H1 (cell line): ENCODE measurements at regions not wholly inside any gene's neighbourhood (a gene's known extent, or its start where the extent isn't known, plus 50 kb on each side); places are given as distances from the start of the nearest gene placed in this dataset.

ENCODE experiments used
- CTCF ChIA-PET: fragments of 300-600 bp; sonication (Branson Sonifier 250); formaldehyde crosslinking; loops from one replicate; lab custom pipeline; 2021; ENCODE audit not compliant: partially characterized antibody; lab: Charles Lee
- POLR2A ChIA-PET: fragments of 300-600 bp; sonication (Branson Sonifier 250); formaldehyde crosslinking; loops from one replicate; lab custom pipeline; 2021; ENCODE audit warnings: inconsistent platforms; ENCODE audit not compliant: partially characterized antibody; lab: Charles Lee
- DNase-seq, 2 experiments: peaks; one replicate each; pipeline versions ENCODE4 v3.0.0 to v3.0.0-alpha.2; 2010 to 2022; ENCODE audit warnings: low spot score in 2 of 2, low read depth in 1 of 2, mixed read lengths in 1 of 2
- FAIRE-seq: peaks from 2 replicates; lab custom pipeline; 2011; peaks lifted over from hg19 to GRCh38; lab: Jason Lieb, UNC
- H2AFZ ChIP-seq: 2 replicates; pipeline ENCODE4 v1.8.1; 2012; ENCODE audit warnings: low read length, inconsistent platforms
- H2AK5ac ChIP-seq: 2 replicates; pipeline ENCODE4 v1.6.1; 2013; ENCODE audit warnings: low read depth, low read length
- H2BK120ac ChIP-seq: replicated peaks from 2 replicates; pipeline ENCODE3; 2013; ENCODE audit warnings: low read depth, low read length, inconsistent platforms
- H2BK12ac ChIP-seq: 2 replicates; pipeline ENCODE4 v1.6.1; 2013; ENCODE audit warnings: low read depth, low read length
- H2BK15ac ChIP-seq: 2 replicates; pipeline ENCODE4 v1.6.1; 2013; ENCODE audit warnings: low read length
- H2BK20ac ChIP-seq: 2 replicates; pipeline ENCODE4 v1.6.1; 2013; ENCODE audit warnings: low read length
- H2BK5ac ChIP-seq: 2 replicates; pipeline ENCODE4 v1.6.1; 2013; ENCODE audit warnings: low read depth, low read length
- H3K14ac ChIP-seq: 2 replicates; pipeline ENCODE4 v1.6.1; 2013; ENCODE audit warnings: inconsistent platforms; ENCODE audit not compliant: insufficient read length
- H3K18ac ChIP-seq: 2 replicates; pipeline ENCODE4 v1.6.1; 2013; ENCODE audit warnings: low read length; ENCODE audit errors: extremely low read depth
- H3K23ac ChIP-seq: 2 replicates; pipeline ENCODE4 v1.6.1; 2013; ENCODE audit warnings: inconsistent platforms; ENCODE audit not compliant: insufficient read length
- H3K23me2 ChIP-seq: 2 replicates; pipeline ENCODE4 v1.6.1; 2013; ENCODE audit warnings: low read depth, low read length
- H3K27ac ChIP-seq: 2 replicates; pipeline ENCODE4 v1.6.1; 2011; ENCODE audit warnings: low read depth, low read length, inconsistent platforms
- H3K27me3 ChIP-seq, 4 experiments: replicated peaks in 1 of 4; 1 replicate in 1 of 4; 2 replicates in 3 of 4; pipeline versions ENCODE4 v1.6.1 to v1.8.1; 2011 to 2013; ENCODE audit warnings: low read length in 3 of 4, mild to moderate bottlenecking in 3 of 4, inconsistent platforms in 2 of 4, mixed read lengths in 2 of 4, moderate library complexity in 1 of 4; ENCODE audit not compliant: control insufficient read depth in 3 of 4, insufficient read depth in 3 of 4; ENCODE audit errors: extremely low read depth in 1 of 4
- H3K36me3 ChIP-seq, 4 experiments: 2 replicates each; pipeline versions ENCODE4 v1.6.1 to v1.8.1; 2011 to 2013; ENCODE audit warnings: mild to moderate bottlenecking in 4 of 4, low read length in 3 of 4, moderate library complexity in 2 of 4, control low read depth in 1 of 4, inconsistent platforms in 1 of 4; ENCODE audit not compliant: insufficient read depth in 4 of 4, control insufficient read depth in 2 of 4
- H3K4ac ChIP-seq: replicated peaks from 2 replicates; pipeline ENCODE3; 2013; ENCODE audit warnings: low read length, low read depth, mixed read lengths, inconsistent platforms; ENCODE audit not compliant: insufficient read length
- H3K4me1 ChIP-seq, 4 experiments: replicated peaks in 1 of 4; 1 replicate in 1 of 4; 2 replicates in 3 of 4; pipeline versions ENCODE4 v1.6.1 to v1.8.1; 2011 to 2013; ENCODE audit warnings: low read length in 3 of 4, inconsistent platforms in 2 of 4, mixed read lengths in 1 of 4; ENCODE audit not compliant: insufficient read depth in 4 of 4, control insufficient read depth in 3 of 4
- H3K4me2 ChIP-seq, 2 experiments: 2 replicates each; pipeline versions ENCODE4 v1.6.1 to v1.8.1; 2011 to 2013; ENCODE audit warnings: low read depth in 2 of 2, low read length in 2 of 2, control low read depth in 1 of 2, inconsistent platforms in 1 of 2, mild to moderate bottlenecking in 1 of 2; ENCODE audit not compliant: insufficient read depth in 1 of 2
- H3K4me3 ChIP-seq, 4 experiments: fragments of 200-600, 300-600 bp in 1 of 4; sonication (generic), shearing (Covaris generic), sonication (Bioruptor Twin) in 1 of 4; 2 replicates each; pipeline versions ENCODE4 v1.5.1 to v1.8.1; 2011 to 2016; ENCODE audit warnings: low read length in 4 of 4, low read depth in 3 of 4, control low read depth in 2 of 4, inconsistent platforms in 2 of 4, mild to moderate bottlenecking in 2 of 4, mixed read lengths in 1 of 4, moderate library complexity in 1 of 4; ENCODE audit not compliant: insufficient read depth in 2 of 4; ENCODE audit errors: extremely low read depth in 1 of 4
- H3K56ac ChIP-seq: replicated peaks from 2 replicates; pipeline ENCODE3; 2013; ENCODE audit warnings: low read depth, mild to moderate bottlenecking, mixed read lengths, low read length, inconsistent platforms; ENCODE audit not compliant: insufficient read length
- H3K79me1 ChIP-seq: 2 replicates; pipeline ENCODE4 v1.6.1; 2013; ENCODE audit warnings: low read depth, low read length, control low read depth
- H3K79me2 ChIP-seq, 2 experiments: 2 replicates each; pipeline versions ENCODE4 v1.6.1 to v1.8.1; 2012 to 2013; ENCODE audit warnings: low read length in 2 of 2, mild to moderate bottlenecking in 2 of 2, inconsistent platforms in 1 of 2; ENCODE audit not compliant: insufficient read depth in 2 of 2, control insufficient read depth in 1 of 2
- H3K9ac ChIP-seq, 4 experiments: replicated peaks in 1 of 4; 1 replicate in 1 of 4; 2 replicates in 3 of 4; pipeline versions ENCODE4 v1.6.1 to v1.8.1; 2011 to 2013; ENCODE audit warnings: low read depth in 3 of 4, low read length in 3 of 4, control low read depth in 2 of 4, mild to moderate bottlenecking in 2 of 4, moderate library complexity in 2 of 4, inconsistent platforms in 1 of 4; ENCODE audit errors: extremely low read depth in 1 of 4
- H3K9me3 ChIP-seq, 2 experiments: 2 replicates each; pipeline versions ENCODE4 v1.6.1 to v1.8.1; 2012 to 2013; ENCODE audit warnings: mild to moderate bottlenecking in 2 of 2, moderate library complexity in 2 of 2, control low read depth in 1 of 2, inconsistent platforms in 1 of 2, low read depth in 1 of 2, low read length in 1 of 2, mixed read lengths in 1 of 2; ENCODE audit not compliant: insufficient read depth in 2 of 2
- H4K20me1 ChIP-seq, 2 experiments: replicated peaks in 1 of 2; 2 replicates each; pipeline versions ENCODE3 to v1.8.1; 2011 to 2013; ENCODE audit warnings: inconsistent platforms in 2 of 2, low read length in 2 of 2, mild to moderate bottlenecking in 1 of 2; ENCODE audit not compliant: insufficient read depth in 2 of 2, control insufficient read depth in 1 of 2
- H4K5ac ChIP-seq: 2 replicates; pipeline ENCODE4 v1.6.1; 2013; ENCODE audit warnings: low read length, low read depth, mixed read lengths, inconsistent platforms; ENCODE audit not compliant: insufficient read length
- H4K8ac ChIP-seq: 2 replicates; pipeline ENCODE4 v1.8.0; 2013; ENCODE audit warnings: mild to moderate bottlenecking, moderate library complexity, low read length, inconsistent platforms; ENCODE audit not compliant: insufficient read depth; ENCODE audit errors: extremely low read depth
- H4K91ac ChIP-seq: replicated peaks from 2 replicates; pipeline ENCODE3; 2013; ENCODE audit warnings: low read length, mixed read lengths, inconsistent platforms; ENCODE audit not compliant: insufficient read length
- BRCA1 ChIP-seq: IDR thresholded peaks from 2 replicates; pipeline ENCODE4 v1.6.1; 2012; ENCODE audit warnings: low read depth, low read length, improper control_type of control experiment
- CEBPB ChIP-seq: IDR thresholded peaks from 2 replicates; pipeline ENCODE4 v1.6.1; 2012; ENCODE audit warnings: low read depth, low read length
- HDAC6 ChIP-seq: IDR thresholded peaks from one replicate; pipeline ENCODE4 v1.7.1; 2012; ENCODE audit warnings: low read depth, mild to moderate bottlenecking, inconsistent platforms, low read length, moderate library complexity
- MAFK ChIP-seq: IDR thresholded peaks from 2 replicates; pipeline ENCODE4 v1.6.1; 2012; ENCODE audit warnings: low read depth, mild to moderate bottlenecking, improper control_type of control experiment, low read length
- NRF1 ChIP-seq: IDR thresholded peaks from 2 replicates; pipeline ENCODE4 v1.6.1; 2011; ENCODE audit warnings: mild to moderate bottlenecking, low read depth, low read length, improper control_type of control experiment
- WGBS, 2 experiments: shearing (Covaris generic) in 1 of 2; methylation state at CpG; one replicate each; pipeline versions ENCODE4 v1.1.6 to v1.1.7; 2013 to 2015; ENCODE audit warnings: low lambda C conversion rate in 2 of 2, mixed read lengths in 2 of 2, inconsistent platforms in 1 of 2, low coverage in 1 of 2, missing lambda C conversion rate in 1 of 2; ENCODE audit not compliant: insufficient replicate concordance in 2 of 2, insufficient coverage in 1 of 2, insufficient read length in 1 of 2; ENCODE audit errors: extremely low coverage in 1 of 2, missing lambda C conversion rate in 1 of 2; 5-methylcytosine and 5-hydroxymethylcytosine counted together

- no peak overlapping the region for H3K56ac ChIP-seq
- no peak overlapping the region for H3K4me3 ChIP-seq
- H3K27ac ChIP-seq = no peak overlapping the region
- POLR2A ChIA-PET = no interaction called here
- H4K91ac ChIP-seq = no peak overlapping the region
- no peaks in the 10 kb centered on the region for H3K27me3 ChIP-seq
- no peak overlapping the region for H2BK20ac ChIP-seq
- H2BK120ac ChIP-seq = no peak overlapping the region
- peaks cover 61 to 65% of the 10 kb centered on the region in 2 experiments for H3K9me3 ChIP-seq
- no peak overlapping the region for H3K9ac ChIP-seq
- H3K14ac ChIP-seq = no peak overlapping the region
- no peak overlapping the region for H2AFZ ChIP-seq
- no peak overlapping the region for H3K4ac ChIP-seq
- H4K20me1 ChIP-seq = no peaks in the 10 kb centered on the region
- H3K4me2 ChIP-seq = no peak overlapping the region
- H3K23ac ChIP-seq = no peak overlapping the region
- no peaks in the 10 kb centered on the region for H3K79me1 ChIP-seq
- H3K4me1 ChIP-seq = no peaks in the 10 kb centered on the region
- no peak overlapping the region for H2AK5ac ChIP-seq
- H2BK5ac ChIP-seq = no peak overlapping the region
- WGBS, 2 experiments = 86% methylated on average over 4 of the region's 8 CpGs; no CpG with 5 or more reads in 1 of the 2 experiments
- H3K79me2 ChIP-seq = no peaks in the 10 kb centered on the region
- DNase-seq = no peak
- H4K8ac ChIP-seq = no peak overlapping the region
- no peak overlapping the region for H4K5ac ChIP-seq
- no peak for TF ChIP-seq NRF1
- TF ChIP-seq BRCA1 = no peak
- no peak for TF ChIP-seq CEBPB
- TF ChIP-seq HDAC6 = no peak
- TF ChIP-seq MAFK = no peak
- TF ChIP-seq, all 59 proteins: peak for 0
- peaks cover 6% of the 10 kb centered on the region; the same call in 1 of the 2 replicates for H3K23me2 ChIP-seq
- CTCF ChIA-PET = no interaction called here
- H2BK15ac ChIP-seq = no peak overlapping the region
- no peaks in the 10 kb centered on the region for H3K36me3 ChIP-seq
- no peak for FAIRE-seq
- H2BK12ac ChIP-seq = no peak overlapping the region
- H3K18ac ChIP-seq = no peak overlapping the region
Observed at GRCh38 chr22:47343611-47344010, 581.2 kb downstream of the TBC1D22A start.
